ENCODE measurements at regions not wholly inside any gene's neighbourhood (a gene's known extent, or its start where the extent isn't known, plus 50 kb on each side); places are given as distances from the start of the nearest gene placed in this dataset.
"Not testable (repeated sequence)": the region's sequence is repeated elsewhere in the genome, so short reads cannot be mapped to it uniquely, and the experiment has no call there.

DNA sequence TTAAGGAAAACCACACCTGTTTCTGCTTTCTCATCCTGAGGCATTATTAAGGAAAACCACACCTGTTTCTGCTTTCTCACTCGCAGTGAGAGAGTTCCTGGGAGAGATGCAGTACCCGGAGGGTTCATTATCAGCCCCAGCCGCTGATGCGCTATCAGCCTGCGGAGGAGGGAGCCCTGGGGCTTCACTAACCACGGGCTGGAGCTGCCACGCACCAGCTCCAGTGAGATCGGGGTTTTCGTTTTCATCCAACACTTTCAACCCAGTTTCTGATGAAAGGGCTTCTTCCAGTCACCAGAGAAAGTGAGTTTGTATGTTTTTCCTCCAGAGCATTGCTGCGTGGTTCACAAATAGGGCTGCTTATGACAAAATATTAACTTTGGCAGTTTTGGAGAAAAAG is 93.2 kb upstream of the PRKX start:
- DNase-seq (ENCODE audit: low read depth, low spot score), result no peak
- Mint-ChIP-seq H3K4me3 (no peak overlapping the region), H3K27ac (ENCODE audit: unreplicated experiment) (no peak overlapping the region), H3K9me3 (no peaks in the 10 kb centered on the region), H3K36me3 (ENCODE audit: low read depth) (no peaks in the 10 kb centered on the region), H3K4me1 (peaks cover 2% of the 10 kb centered on the region), H3K27me3 (ENCODE audit: low read depth) (peaks cover 48% of the 10 kb centered on the region)
- TF ChIP-seq, protein P1, sequence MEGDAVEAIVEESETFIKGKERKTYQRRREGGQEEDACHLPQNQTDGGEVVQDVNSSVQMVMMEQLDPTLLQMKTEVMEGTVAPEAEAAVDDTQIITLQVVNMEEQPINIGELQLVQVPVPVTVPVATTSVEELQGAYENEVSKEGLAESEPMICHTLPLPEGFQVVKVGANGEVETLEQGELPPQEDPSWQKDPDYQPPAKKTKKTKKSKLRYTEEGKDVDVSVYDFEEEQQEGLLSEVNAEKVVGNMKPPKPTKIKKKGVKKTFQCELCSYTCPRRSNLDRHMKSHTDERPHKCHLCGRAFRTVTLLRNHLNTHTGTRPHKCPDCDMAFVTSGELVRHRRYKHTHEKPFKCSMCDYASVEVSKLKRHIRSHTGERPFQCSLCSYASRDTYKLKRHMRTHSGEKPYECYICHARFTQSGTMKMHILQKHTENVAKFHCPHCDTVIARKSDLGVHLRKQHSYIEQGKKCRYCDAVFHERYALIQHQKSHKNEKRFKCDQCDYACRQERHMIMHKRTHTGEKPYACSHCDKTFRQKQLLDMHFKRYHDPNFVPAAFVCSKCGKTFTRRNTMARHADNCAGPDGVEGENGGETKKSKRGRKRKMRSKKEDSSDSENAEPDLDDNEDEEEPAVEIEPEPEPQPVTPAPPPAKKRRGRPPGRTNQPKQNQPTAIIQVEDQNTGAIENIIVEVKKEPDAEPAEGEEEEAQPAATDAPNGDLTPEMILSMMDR (conservative IDR thresholded peaks at IDR 0.05), result no peak

- no peak overlapping the region for H3K27ac Mint-ChIP-seq (ENCODE audit: unreplicated experiment)
- no peak overlapping the region for H3K4me3 Mint-ChIP-seq
- H3K9me3 Mint-ChIP-seq, result no peaks in the 10 kb centered on the region
- H3K27me3 Mint-ChIP-seq (ENCODE audit: low read depth), result peaks cover 31% of the 10 kb centered on the region
- no peaks in the 10 kb centered on the region for H3K4me1 Mint-ChIP-seq
- TF ChIP-seq, protein P1 (conservative IDR thresholded peaks at IDR 0.05), result no peak
- H3K36me3 Mint-ChIP-seq (ENCODE audit: low read depth), result no peaks in the 10 kb centered on the region
- DNase-seq (ENCODE audit: low read depth, low spot score), result no peak
These were observed 90.3 kb upstream of the PRKX start for GRCh38 chrX:3803713-3804112.

- Mint-ChIP-seq H3K4me1 (no peaks in the 10 kb centered on the region), H3K36me3 (ENCODE audit: low read depth) (no peaks in the 10 kb centered on the region)
- no peak for DNase-seq (ENCODE audit: low read depth, low spot score)
These were observed 89.9 kb upstream of the PRKX start for GRCh38 chrX:3803305-3803704.

DNA sequence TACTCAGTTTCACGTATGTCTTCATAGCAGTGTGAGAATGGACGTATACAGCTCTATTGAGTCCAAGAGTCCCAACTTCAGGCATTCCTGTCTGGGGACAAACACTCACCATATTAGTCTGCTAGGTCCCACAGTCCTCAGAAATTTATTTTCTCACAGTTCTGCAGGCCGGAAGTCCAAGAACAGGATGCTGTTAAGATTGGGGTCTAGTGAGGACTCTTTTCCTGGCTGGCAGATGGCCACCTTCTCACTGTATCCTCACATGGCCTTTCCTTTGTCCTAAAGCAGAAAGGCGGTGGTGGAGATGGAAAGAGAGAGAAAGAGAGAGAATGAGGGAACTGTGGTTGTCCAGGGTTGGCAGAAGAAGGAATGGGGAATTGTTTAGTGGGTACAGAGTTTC is 82.0 kb upstream of the PRKX start:
- not testable (repeated sequence) for H3K9me3 Mint-ChIP-seq; H3K4me3 Mint-ChIP-seq; DNase-seq (ENCODE audit: low read depth, low spot score); H3K27me3 Mint-ChIP-seq (ENCODE audit: low read depth); H3K27ac Mint-ChIP-seq (ENCODE audit: unreplicated experiment); H3K36me3 Mint-ChIP-seq (ENCODE audit: low read depth); H3K4me1 Mint-ChIP-seq

More at GRCh38 chrX:3803305-3803704, 89.9 kb upstream of the PRKX start:
- Mint-ChIP-seq H3K9me3 (no peaks in the 10 kb centered on the region), H3K27me3 (ENCODE audit: low read depth) (peaks cover 27% of the 10 kb centered on the region), H3K27ac (ENCODE audit: unreplicated experiment) (no peak overlapping the region), H3K4me3 (no peak overlapping the region)
- TF ChIP-seq, protein P1 (conservative IDR thresholded peaks at IDR 0.05), result no peak

- Mint-ChIP-seq H3K4me1 (peaks cover 4% of the 10 kb centered on the region), H3K27ac (ENCODE audit: unreplicated experiment) (no peak overlapping the region), H3K36me3 (ENCODE audit: low read depth) (no peaks in the 10 kb centered on the region), H3K4me3 (no peak overlapping the region), H3K9me3 (no peaks in the 10 kb centered on the region), H3K27me3 (ENCODE audit: low read depth) (peaks cover 38% of the 10 kb centered on the region)
- TF ChIP-seq, protein P1 (conservative IDR thresholded peaks at IDR 0.05), result no peak
- DNase-seq (ENCODE audit: low read depth, low spot score), result no peak
These were observed 78.0 kb upstream of the PRKX start for GRCh38 chrX:3791449-3791848.

DNA sequence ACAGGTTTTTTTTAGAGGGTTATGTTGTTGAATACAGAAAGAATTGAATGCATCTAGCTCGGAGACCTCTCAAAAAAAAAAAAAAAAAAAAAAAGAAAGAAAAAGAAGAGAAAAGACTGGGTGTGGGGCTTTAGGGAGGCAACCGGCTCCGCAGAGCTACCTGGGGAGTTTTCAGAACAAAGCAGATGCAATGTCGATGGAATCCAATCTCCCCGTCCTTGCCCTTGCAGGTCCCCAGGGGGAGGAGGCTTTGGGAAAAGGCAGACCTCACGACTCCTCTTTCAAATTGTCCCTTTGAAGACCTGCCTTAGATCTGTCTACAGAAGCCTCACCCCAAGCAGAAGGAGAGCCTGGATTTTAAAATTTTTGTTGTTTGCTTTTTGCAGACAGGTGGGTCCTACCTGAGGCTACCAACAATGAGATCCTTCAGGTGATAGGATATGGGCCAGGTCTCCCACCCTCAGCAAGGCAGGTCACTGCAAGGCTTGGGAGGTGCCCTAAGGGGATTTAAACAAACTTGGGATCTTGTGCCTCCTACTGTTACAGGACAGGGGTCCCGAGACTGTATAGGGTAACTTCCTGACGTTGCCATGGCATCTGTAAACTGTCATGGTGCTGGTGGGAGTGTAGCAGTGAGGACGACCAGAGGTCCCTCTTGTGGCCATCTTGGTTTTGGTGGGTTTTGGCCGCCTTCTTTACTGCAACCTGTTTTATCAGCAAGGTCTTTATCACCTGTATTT is 75.2 kb upstream of the PRKX start:
- no peak overlapping the region for H3K27ac Mint-ChIP-seq (ENCODE audit: unreplicated experiment)
- DNase-seq (ENCODE audit: low read depth, low spot score), result no peak
- no peak overlapping the region for H3K4me3 Mint-ChIP-seq

More for the DNA sequence above, 75.2 kb upstream of the PRKX start:
- Mint-ChIP-seq H3K9me3 (no peaks in the 10 kb centered on the region), H3K4me1 (peaks cover 4% of the 10 kb centered on the region), H3K36me3 (ENCODE audit: low read depth) (no peaks in the 10 kb centered on the region), H3K27me3 (ENCODE audit: low read depth) (peaks cover 47% of the 10 kb centered on the region)
- TF ChIP-seq, protein P1 (conservative IDR thresholded peaks at IDR 0.05), result peak; percentile 56

Data from neural crest cell (in vitro differentiated cells).